Left hindlimb (tissue), 1 donor: ENCODE measurements at regions not wholly inside any gene's neighbourhood (a gene's known extent, or its start where the extent isn't known, plus 50 kb on each side); places are given as distances from the start of the nearest gene placed in this dataset.
A peak's percentile ranks its signal among the peaks of the same experiment; 100 is the strongest.

Experiments used
- DNase-seq: peaks from one replicate; pipeline ENCODE4 v3.0.0-alpha.2; 2018

DNA sequence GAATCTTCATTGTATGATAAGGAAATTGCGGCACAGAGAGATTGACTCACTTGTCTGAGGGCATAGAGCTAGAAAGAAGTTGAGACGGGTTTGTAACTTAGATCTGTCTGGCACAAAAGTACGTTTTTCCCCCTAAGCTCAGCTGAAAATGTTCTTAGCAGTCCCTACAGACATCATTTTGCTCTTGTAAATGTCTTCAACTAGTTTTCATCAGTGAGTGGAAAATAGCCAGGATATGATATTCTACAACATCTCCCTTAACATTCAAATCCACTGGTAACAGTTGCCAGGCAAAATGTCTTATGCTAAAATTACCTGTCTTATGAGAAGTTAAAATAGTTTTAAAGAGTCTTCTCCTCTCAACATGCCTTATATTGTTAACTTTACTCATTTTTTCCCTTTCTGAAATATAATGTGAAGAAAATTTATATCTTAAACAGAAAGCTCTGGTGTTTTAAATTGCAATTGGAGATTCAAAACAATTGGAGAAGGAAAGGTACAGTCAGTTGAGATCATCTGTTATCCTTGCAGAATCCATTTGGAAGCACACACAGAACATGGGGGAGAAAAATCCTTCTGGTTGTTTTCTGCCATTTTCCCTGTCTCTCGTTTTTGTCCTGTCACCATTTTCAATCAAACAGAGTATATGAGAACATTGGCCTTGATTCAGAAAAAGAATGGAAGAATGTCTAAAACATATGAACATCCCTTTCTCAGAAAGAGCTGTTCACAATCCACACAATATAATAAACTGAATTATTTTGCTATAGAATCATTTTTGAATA lies 255.0 kb downstream of the TRIB2 start:
- DNase-seq = no peak

DNA sequence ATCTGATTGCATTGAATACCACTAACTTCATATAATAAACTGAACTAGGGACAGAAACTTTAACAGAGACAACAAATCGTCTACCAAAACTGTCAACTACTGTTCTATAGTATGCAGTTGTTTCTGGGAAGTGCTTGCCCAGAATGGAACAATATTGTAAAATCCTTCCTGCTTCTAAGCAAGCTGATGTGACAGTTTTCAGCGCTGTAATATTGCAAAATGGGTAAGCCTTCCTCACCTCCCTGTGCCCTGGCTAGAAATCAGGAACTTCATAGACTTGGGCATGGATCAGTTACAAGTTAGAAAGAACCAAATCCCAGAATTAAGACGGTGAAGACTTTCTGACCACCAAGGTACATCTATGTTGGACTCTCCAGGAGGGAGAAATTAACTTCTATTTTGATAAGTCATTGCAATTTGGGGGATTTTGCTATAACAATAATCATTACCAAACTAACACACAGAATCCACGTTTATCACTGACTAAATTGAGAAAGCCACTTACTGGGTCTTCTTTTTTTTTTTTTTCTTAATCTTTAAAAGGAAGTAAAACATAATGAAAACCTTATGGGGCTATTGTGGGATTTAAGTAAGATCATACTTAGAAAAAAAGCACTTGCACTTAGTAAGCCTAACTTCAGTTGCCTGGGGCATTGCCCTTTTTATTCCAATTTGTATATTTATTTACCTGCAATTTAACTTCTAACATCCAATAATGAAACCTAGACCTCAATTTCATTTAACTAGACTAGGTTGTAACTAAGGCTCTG lies 261.5 kb downstream of the TRIB2 start:
- DNase-seq = no peak

DNA sequence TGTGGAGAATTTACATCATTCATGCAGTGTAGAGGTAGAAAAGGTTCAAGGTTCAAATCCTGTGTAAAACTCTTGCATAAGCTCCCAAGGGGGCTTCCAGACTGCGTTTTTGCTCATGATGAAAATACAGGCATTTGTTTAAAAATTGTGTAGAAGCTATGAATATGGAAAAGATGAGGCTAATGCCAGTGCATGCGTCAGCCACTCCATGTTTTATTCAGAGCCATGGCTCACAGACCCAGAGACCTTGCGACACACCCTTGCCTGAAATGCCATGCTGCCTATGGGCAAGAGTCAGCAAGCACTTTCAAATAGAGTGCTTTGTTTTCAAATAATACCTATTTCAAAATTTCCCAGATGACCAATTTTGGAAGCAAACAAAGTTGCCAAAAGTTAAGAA lies 262.3 kb downstream of the TRIB2 start:
- DNase-seq = no peak

DNA sequence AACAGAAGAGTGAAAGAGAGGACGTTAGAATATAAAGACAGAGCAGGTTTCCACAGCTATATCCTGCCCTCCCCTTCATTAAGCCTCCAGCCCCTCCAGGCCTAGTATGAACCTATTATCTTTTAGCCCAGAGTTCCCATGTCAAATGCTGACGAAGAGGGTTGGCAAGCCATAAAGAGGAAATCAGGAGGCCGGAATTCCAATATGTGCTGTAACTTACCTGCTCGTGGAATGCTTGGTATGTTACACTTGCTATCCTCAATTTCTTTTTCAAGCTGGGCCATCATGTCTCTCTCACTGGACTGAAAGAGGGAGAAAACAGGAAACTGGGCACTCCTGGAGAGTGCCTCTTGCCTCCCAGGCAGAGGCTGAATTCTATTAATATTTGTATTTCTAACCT lies 264.1 kb downstream of the TRIB2 start:
- no peak for DNase-seq

DNA sequence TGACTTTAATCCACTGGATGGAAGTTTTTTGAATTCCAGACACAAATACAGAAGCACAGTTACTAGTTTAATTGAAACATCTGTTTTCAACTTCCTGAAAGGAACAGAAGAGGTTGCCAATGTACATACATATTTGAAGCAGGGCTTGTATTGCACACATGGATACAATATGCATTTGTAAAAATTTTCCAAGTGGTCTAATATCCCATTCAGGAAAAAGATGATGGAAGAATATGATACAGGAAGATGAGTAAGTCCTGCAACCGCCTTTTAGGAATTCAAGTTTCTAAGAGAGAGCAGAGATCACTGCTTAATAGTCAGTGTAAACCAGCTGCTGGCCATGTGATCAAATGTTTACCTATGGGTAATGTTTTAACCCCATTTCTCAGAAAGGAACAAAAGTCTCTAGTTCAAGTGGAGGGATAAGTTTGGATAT lies 265.4 kb downstream of the TRIB2 start:
- no peak for DNase-seq

DNA sequence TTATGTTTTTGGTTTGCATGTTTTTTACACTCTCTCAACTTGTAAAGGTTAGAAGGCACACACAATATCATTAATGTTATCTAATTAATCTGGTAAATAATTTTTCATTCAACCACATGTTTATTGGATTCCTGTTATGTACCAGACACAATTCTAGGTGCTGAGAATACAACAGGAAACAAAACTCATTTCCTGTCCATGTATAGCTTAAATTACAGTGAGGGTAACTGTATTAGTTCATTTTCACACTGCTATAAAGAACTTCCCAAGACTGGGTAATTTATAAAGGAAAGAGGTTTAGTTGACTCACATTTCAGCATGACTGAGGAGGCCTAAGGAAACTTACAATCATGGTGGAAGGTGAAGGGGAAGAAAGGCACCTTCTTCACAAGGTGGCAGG lies 270.5 kb downstream of the TRIB2 start:
- no peak for DNase-seq

DNA sequence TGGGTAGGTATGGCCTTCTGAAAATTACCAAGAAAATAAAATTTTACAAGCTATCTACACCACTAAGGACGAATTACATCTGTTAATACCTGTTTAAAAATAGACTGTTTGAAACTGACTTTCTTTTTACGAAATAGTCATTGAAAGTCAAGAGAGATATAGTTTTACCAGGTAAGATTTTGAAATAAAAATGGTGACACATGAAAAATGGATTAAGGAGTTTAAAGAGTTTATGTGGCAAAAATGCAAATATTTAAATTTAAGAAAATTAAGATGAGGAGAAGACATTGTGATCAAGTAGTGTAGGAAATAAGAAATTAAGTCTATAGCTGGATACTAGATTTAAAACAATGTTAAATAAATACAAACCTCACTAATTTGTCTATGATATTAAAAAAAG lies 271.5 kb downstream of the TRIB2 start:
- DNase-seq = no peak

DNA sequence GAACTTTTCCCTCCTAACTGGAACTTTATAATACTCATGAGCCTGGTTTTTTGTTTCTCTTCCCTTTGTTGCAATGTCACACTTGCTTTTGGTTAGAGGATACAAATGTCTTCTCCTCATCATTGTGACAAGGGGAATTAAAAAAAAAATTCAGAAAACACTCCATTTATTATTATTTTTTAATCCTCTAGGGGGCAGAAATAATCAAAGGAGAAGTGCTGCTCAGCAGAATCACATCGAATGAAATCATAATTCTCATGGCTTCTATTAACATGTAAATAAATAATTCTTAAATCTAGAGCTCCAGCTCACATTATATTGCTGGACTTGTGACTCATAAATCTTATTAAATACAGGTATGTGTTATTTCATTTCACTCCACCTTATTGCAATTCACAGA lies 273.8 kb downstream of the TRIB2 start:
- DNase-seq = no peak

DNA sequence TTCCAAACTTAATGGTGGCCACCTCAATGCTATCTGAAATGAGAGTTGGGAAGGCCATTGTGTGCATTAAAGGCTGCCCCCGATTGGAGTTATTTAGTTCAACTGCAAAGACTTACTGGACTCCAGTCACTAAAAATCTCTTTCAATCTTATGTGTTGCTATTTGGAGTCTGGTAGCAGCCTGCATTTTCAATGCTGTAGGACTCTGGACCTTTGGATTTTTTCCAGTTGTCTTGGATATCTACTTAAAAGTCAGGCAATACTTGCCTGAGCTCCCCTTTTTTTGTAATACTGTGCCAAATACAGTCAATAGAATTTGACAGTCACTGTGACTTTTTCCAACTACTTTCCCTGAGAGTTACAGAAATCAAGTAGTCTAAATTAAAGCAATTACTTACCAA lies 281.9 kb downstream of the TRIB2 start:
- no peak for DNase-seq

DNA sequence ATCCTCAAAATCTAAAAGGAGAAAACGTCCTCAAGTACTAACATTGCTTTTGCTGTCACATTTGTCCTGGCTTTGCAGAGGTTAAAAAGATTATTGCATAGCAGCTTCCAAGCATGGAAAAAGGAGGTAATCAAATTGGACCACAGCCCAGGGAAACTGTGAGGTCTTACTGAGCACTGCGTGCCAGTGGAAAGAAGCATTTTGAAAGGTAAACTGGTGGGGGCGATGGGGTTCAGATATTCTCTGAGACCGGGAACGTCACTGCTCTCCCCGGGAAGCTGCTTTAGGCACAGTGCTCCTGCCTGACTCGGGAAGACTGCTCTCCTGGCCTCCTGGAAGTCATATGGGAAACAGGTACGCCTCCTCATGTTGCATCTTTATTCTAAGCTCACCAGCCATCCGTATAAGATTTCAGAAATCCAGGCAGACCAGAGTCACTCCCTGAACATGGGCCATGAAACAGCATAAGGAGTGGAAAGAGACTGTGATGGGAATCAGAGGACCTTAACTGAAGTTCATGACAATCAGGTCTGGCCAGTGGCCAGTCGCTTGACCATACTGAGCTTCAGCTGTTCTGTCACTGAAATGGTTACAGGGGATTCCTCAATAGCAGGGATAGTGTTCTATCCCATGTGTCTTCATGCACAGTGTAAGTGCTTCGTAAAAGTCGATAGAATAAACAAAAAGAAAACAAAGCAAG lies 284.1 kb downstream of the TRIB2 start:
- DNase-seq = peak; percentile 60

DNA sequence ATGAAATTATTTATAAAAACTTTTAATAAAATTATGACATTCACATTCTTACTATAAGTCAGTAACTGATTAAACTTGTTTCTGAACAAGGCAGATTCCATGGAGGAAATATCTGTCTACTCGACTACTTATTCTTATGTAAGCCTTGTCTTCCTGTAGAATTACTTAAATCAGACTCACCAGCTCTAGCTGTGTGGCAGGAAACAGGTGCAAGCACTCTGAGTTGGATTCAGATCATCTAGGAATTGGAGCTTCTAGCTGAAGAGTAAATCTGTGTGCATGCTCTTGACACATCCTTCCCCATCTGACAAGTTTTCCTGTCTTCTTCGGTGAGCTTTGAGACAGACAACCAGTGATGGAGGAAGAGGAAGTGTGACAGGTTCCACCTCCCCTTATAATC lies 284.7 kb downstream of the TRIB2 start:
- DNase-seq = no peak

DNA sequence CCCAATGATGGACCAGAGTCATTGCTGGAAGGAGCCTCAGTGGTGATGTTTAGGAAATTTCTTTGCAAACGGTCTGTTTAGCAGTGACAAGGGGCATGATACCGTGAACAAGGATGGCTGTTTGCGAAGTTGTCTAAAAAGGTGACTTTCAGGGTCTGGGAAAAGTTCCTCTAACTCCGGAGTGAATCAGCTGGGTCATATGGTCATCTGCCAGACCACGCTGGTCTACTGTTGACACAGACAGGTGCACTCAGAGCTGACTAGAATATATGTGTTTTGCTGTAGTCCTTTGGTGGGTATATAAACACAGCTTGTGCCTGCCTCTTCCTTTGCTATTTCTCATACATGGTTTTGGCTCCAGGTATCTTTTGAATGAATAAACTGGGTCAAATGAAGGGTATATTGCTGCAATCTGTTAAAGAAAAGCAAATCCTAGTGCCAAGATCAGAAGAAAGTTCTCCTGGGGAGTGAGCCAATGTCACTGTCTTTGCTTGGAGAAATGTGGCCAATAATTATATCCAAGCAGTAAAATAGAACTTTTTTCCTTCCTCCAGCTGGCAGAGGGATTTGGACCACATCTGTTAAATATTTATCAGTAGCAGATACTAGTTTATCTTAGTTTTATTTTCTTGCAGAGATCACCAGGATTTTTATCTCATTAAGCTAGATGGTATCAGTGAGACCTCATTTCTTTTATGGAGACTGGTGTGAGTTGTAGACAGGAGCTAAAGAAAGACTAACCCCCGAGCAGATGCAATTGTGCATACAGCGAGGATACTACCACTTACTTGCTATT lies 286.0 kb downstream of the TRIB2 start:
- DNase-seq = no peak

DNA sequence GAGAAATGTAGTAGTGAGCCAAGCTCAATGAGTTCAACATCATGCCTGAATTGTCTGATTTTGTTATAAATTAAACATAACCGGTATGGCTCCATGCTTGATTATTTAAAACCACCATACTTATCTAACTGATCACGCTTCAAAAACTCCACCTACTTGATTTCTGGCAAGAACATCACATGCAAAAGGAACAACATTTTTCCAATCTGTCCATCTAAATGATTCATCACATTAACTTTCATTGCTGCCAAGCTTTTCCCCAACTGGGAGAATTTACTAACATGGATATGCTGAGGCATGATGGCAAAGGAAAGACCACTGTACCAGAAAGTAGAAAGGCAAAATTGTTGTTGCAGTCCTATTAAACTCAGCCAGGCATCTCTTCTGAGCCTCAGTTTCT lies 286.8 kb downstream of the TRIB2 start:
- DNase-seq = no peak

DNA sequence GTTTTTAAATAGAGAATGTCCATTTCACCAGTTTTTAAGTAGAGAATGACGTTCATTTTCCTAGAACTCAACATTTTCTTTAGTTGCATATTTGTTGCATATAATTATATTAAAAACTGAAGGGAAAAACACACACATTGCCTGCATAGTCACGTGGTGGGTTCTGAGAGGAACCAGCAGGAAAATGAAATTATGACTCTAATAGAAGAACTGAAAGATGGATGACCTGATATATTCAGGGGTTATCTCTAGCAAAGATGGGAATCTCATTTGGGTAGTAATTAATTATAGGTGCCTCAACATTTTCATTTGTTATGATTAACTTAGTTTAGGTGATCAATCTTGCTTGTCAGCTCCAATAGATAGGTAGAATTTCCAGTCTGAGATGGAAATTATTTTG lies 288.3 kb downstream of the TRIB2 start:
- no peak for DNase-seq

DNA sequence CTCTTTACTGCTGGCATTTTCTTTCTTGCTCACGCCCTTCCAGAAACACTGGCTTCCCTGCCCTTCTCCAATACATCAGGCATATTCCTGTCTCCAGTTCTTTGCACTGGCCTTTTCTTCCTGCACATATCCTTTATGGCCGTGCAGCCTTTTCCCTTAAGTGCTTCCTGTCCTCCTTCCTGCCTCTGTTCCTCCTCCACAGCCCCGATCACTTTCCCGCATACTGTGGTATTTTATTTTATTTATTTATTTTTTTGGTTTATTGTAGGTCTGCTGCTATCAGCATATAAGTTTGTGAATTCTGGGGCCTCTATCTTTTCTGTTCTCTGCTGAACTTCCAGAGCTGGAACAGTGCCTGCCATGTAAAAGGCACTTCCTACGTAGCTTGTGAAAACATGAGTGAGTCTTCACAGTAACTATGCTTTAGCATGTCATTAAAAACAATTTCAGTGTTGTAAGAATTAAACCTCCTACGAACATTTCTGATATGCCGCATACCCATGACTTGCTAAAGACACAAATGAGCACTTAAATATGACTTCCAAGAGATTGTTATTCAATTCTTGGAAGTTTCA lies 289.1 kb downstream of the TRIB2 start:
- DNase-seq = no peak

DNA sequence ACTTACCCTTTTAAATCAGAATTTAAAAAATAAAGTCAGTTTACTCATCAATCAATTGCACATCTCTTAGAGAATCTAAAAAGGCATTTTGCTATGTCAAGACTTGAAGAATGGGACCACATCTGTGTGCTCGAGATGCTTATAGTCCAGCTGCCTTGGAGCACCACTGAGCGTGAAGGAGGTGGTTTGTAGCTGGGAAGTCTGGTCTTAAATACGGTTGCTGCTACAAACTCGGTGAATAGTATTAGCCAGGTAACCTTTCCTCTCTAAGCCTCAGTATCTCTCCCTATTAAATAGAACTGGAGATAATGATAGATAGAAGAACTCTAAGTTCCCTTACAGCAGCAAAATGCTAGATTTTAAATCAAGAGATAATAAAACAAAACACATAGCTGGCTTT lies 289.7 kb downstream of the TRIB2 start:
- DNase-seq = no peak

DNA sequence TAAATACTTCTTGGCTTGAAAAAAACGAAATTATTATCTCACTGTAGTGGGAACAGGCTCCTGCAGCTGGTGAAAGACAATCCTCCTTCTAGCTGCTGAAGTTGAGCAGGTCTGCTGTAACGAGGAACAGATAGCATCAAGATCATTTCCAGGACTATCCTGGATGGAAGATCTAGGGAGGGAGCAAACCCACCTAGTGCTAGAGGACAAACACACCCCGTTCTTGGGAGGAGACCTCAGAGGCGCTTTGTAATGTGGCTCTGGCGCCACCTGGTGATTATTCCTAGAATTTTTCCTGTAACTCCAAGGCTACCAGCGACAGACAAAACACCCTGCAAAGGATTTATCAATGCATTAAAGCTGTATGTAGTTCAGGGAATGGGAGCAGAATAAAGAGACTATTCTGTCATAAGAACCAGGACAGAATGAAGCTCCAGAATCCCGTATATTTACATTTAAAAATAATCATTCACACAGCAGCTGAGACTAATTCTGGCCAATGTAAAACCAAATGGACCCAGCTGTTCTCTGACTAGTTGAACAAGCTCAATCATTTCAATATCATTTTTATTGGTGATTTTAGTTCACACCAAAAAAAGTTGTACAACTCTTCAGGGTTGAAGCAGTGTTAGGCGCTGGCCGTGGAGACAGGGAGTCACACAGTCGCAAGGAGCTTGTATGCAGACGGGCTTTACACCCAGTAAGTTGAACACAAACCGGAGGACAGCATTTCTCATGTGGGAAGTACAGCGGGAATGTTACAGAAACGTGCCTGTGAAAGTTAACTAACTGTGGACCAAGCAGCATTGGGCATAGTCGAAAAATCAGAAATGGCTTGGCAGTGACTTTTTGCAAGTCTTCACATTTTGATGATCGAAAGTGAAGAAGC lies 290.3 kb downstream of the TRIB2 start:
- peak; percentile 80 for DNase-seq

DNA sequence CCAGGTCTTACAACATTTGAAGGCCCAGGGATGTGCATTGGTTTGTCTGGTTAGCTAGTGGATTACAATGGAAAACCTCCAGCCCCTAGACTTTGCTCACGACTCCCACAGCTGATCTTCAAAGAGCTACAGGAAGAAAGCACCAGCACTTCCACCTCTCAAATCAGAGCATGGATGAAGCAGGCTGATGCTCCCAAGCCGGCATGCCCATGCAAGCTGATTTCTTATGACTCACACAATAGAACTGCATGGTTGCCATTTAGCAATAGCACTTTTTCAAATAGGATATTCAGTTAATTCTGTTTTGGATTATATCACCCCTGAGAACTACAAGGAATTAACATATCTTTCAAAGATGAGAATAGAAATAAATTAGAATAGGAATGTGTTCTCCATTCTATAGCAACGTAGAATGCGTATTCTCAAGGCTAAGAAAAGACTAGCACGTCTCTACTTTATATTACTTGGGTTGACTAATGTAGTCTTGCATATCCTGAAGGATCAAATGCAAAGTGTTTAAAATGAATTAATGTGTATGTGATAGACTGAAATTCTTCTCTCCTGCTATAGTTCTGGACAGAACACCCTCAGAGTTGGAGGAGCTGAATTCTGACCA lies 292.4 kb downstream of the TRIB2 start:
- no peak for DNase-seq

DNA sequence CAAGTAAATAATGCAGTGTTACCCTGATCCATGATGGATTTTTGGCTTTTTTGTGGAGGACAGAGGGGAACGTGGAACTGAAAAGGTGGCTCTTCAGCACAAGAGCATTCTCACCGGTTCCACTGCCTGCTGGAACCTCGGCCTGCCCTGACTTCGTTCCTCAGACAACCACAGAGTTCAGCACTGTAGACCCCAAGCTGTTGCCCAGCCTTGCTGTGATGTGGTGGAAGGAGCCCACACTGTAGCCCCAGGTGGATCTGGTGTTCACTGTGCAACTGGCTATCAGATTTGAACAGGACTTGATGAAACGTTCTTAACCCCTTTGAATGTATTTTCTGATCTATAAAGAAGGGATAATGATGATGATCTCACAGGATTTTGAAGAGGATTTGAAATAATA lies 293.5 kb downstream of the TRIB2 start:
- DNase-seq = no peak

DNA sequence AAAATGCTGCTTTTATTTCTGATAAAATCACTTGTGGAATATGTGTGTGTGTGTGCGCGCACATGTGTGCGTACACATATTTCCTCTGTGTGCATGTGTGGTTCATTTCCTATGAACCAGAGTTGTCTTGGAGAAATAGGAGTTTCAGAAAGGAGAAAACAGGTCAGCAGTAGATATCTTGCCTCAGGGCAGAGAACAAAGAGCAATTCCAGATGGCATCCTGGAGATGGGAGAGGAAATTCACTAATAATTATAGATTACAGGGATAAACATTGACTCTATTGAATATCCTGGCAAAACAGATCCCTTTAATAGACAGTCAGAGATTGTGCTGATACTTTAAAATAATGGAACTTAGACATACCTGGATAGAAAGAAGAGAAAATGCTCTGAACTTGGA lies 298.0 kb downstream of the TRIB2 start:
- DNase-seq = no peak
